ENCODE measurements at regions not wholly inside any gene's neighbourhood (a gene's known extent, or its start where the extent isn't known, plus 50 kb on each side); places are given as distances from the start of the nearest gene placed in this dataset.

DNA sequence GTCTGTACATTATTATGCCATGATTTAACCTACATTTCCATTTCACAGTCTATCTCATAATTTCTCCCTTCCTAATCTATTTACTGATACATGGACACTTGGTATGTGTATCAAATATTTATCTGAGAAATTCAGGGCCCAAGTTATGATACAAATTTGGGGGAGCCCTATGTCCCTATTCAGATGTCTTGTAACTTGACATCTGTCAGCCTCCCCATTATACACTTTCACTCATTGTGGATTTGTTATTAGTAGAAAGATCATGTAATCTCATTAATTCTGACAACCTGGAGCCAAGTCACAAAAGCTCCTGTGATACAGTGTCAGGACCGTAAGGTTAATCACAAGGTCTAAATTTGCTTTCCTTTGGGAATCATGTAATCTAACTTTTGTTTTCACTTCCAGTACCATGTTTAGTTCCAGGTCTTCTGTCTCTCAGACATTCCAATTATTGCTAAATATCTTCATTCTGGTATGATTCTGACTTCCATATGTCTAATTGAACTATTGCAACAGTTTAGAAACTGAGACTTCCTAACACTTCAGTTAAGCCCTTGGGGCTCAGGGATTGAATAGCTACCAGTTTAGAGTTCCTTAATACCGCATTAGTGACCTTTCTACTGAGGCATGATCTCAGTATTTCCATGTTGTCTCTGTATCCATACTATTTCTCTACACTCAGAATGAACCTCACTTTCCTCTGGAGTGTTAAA, 182.9 kb upstream of the NUDT12 start:
- TF ChIP-seq, protein P1, sequence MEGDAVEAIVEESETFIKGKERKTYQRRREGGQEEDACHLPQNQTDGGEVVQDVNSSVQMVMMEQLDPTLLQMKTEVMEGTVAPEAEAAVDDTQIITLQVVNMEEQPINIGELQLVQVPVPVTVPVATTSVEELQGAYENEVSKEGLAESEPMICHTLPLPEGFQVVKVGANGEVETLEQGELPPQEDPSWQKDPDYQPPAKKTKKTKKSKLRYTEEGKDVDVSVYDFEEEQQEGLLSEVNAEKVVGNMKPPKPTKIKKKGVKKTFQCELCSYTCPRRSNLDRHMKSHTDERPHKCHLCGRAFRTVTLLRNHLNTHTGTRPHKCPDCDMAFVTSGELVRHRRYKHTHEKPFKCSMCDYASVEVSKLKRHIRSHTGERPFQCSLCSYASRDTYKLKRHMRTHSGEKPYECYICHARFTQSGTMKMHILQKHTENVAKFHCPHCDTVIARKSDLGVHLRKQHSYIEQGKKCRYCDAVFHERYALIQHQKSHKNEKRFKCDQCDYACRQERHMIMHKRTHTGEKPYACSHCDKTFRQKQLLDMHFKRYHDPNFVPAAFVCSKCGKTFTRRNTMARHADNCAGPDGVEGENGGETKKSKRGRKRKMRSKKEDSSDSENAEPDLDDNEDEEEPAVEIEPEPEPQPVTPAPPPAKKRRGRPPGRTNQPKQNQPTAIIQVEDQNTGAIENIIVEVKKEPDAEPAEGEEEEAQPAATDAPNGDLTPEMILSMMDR (IDR thresholded peaks at IDR 0.05; ENCODE audit: extremely low read depth in 1 of 2, insufficient read depth in 1 of 2, low read depth in 1 of 2, low read length in 2 of 2): no peak
- no peak for TF ChIP-seq JUN (IDR thresholded peaks at IDR 0.05; ENCODE audit: borderline replicate concordance, insufficient read depth, insufficient read length, low read depth)
- TF ChIP-seq, protein P2, sequence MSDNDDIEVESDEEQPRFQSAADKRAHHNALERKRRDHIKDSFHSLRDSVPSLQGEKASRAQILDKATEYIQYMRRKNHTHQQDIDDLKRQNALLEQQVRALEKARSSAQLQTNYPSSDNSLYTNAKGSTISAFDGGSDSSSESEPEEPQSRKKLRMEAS (IDR thresholded peaks at IDR 0.05; ENCODE audit: insufficient read depth, insufficient read length): no peak
- no peak for TF ChIP-seq MYC (IDR thresholded peaks at IDR 0.05; ENCODE audit: low read depth, low read length)
- no peak for TF ChIP-seq POLR2A (IDR thresholded peaks at IDR 0.05; ENCODE audit: low read depth, low read length)
- no peak for TF ChIP-seq POLR2AphosphoS5 (IDR thresholded peaks at IDR 0.05; ENCODE audit: insufficient read depth, low read depth, low read length)
- no peak for TF ChIP-seq FOS (IDR thresholded peaks at IDR 0.05; ENCODE audit: borderline replicate concordance, insufficient read depth, low read length)
- TF ChIP-seq EZH2 (IDR thresholded peaks at IDR 0.05; ENCODE audit: borderline replicate concordance, low read depth, low read length, severe bottlenecking): no peak

Measured in endothelial cell of umbilical vein (primary cell).